HUDEP-2 (cell line): ENCODE measurements at regions not wholly inside any gene's neighbourhood (a gene's known extent, or its start where the extent isn't known, plus 50 kb on each side); places are given as distances from the start of the nearest gene placed in this dataset.
"Not testable (repeated sequence)": the region's sequence is repeated elsewhere in the genome, so short reads cannot be mapped to it uniquely, and the experiment has no call there.

Experiments used
- DNase-seq, 76 experiments: peaks; one replicate each; lab custom pipeline; 2025; ENCODE audit not compliant: unreplicated experiment in 76 of 76; lab: John Stamatoyannopoulos, UW

GRCh38 chr16:32947336-32947735 lies 246.7 kb upstream of the TP53TG3C start:
- not testable (repeated sequence) for DNase-seq

DNA sequence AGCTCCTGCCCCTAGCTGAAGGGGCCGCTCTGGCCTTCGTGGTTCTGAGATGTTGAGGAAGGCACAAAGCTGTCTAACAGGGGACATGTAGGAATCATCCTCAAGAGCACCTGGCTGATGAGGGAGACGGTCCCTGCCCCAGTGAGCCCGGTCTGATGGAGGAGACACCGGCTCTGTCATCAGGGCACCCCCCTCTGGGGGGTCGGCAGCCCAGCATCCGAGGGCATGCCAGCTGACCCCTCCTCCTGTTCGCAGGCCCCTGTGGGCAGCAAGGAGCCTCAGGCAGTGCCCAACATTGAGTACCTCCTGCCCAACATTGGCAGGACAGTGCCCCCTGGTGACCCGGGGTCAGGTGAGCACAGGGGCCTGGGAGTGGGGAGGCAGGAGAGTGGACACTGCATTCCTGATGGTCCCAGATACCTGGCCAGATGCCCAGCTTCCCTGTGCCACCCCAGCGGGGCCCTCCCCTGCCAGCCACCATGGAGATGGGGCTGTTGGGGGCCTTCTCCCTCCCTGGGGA lies 247.9 kb upstream of the TP53TG3C start:
- DNase-seq, result not testable (repeated sequence)

- DNase-seq, result not testable (repeated sequence)
Measured at GRCh38 chr16:32945311-32945710, 248.7 kb upstream of the TP53TG3C start.

- DNase-seq, result not testable (repeated sequence)
Measured at GRCh38 chr16:32939845-32940244, 254.2 kb upstream of the TP53TG3C start.

- not testable (repeated sequence) for DNase-seq
Measured at GRCh38 chr16:32937929-32938328, 256.1 kb upstream of the TP53TG3C start.

DNA sequence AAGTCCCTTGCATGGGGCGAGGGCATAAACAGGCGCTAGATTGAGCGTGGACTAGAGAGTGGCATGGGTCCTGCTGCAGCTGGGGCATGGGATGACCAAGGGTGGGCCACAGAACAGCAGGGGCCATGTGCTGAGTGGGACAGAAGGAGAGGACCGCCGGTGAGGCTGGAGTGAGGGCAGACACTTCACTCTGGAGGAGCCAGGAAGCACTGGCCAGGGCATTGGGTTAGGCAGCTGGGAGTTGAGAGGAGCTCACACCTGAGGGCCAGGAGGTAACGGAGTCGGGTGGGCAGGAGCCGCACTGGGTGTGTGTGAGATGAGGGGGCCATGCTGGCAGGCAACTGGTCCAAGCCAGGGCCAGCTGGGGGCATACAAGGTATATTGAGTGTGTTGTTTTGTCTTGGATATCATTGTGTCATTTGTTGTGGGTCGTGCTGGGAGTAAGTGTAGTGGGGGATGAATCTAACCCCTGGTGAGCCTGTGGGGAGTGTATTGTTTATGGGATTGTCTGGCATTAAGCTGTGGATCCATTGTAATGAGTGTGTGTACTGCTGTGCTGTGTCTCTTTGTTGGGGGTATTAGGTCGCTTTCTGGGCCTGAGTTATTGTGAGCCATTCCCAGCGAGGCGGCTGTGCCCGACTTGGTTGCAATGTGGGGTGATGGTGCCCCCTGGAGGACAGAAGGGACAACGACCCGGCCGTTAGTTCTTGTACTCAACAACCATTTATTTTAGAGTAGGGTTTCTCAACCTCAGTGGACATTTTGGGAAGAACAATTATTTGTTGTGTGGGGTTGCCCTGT lies 256.5 kb upstream of the TP53TG3 start:
- not testable (repeated sequence) for DNase-seq

DNA sequence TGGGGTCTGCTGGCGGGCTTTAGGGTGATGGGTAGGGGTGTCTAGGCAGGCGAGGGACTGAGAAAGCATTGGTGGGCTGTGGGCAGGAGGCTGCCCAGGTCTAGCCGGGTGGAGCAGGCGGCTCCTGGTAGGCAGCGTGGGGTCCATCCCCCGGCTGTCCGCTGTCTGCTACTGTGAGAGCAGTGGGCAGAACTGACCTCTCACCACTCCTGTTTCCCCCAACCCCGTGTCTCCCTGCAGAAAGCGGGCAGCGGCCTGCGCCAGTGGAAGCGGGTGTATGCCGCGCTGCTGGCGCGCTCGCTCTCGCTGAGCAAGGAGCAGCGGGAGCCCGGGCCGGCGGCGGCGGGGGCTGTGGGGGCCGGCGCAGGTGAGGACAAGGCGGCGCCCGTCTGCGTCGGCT lies 249.2 kb upstream of the TP53TG3 start:
- DNase-seq, result not testable (repeated sequence)

DNA sequence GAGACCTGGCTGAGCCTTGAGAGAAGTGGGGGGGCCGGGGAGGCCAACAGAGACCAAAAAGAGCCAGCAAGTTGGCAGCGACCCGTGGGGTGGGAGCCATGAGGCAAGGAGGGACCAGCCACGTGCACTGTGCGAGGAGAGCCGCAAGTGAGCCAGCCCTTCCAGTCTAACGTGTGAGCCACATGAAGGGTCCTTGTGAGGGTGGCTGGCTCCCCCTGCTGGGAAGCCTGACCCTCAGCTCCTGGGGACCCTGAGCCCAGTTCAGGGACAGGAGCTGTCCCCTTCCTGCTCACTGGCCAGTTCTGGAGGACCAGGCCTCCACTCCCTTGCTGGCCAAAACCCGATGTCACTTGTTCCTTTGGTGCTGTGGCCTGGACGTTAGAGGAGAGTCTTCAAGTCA lies 246.6 kb upstream of the TP53TG3 start:
- not testable (repeated sequence) for DNase-seq

GRCh38 chr16:32915346-32915745 lies 239.4 kb upstream of the TP53TG3 start:
- not testable (repeated sequence) for DNase-seq

- peak in 35 of 76 experiments; percentile 0 to 67 (median 29) for DNase-seq
Measured at GRCh38 chr16:32897782-32898181, 221.8 kb upstream of the TP53TG3 start.

GRCh38 chr16:32885392-32885791 lies 209.4 kb upstream of the TP53TG3 start:
- DNase-seq, result not testable (repeated sequence)

GRCh38 chr16:32884556-32884955 lies 208.6 kb upstream of the TP53TG3 start:
- DNase-seq, result not testable (repeated sequence)

DNA sequence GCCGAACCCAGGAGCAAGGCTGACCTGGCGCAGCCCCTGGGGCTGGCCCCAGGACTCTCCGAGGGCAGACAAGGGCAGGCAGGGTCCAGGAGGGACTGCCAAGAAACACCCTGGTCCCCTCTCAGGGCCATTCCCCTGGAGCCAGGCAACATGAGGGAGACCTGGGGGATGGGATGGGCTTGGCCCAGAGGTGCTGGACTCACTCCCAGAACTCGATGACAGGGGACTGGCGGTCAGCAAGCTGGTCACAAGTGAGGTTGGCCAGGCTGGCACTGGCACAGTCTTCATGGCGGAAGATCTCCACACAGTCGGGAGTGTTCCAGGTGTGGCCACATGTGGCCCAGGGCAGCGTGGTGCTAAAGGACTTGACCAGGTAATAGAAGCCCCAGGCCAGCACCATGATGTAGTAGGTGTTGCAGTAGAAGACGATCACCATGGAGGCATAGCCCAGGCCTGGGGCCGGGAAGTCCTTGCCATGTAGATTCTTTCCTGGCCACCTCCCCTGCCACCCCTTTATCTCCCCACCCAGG lies 206.4 kb upstream of the TP53TG3 start:
- not testable (repeated sequence) for DNase-seq

DNA sequence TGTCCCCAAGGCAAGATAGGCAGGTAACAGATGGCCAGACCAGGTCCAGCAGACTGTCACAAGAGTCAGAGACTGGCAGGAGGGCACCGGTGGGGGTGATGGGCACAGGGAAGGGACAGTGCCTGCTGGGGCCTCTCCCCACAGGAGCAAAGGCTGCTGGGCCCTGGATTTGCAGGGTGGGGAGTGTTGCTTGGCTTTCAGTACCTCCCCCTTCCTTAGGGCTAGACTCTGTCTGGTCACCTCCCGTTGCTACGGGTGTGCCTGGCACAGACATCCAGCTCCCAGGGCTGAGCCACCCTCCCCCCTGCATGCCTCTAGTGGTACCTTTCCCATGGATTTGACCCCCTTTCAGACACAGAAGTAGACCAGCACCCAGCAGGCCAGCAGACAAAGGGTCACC lies 205.7 kb upstream of the TP53TG3 start:
- DNase-seq, result not testable (repeated sequence)

- DNase-seq, result not testable (repeated sequence)
Measured at GRCh38 chr16:32880009-32880408, 204.0 kb upstream of the TP53TG3 start.

DNA sequence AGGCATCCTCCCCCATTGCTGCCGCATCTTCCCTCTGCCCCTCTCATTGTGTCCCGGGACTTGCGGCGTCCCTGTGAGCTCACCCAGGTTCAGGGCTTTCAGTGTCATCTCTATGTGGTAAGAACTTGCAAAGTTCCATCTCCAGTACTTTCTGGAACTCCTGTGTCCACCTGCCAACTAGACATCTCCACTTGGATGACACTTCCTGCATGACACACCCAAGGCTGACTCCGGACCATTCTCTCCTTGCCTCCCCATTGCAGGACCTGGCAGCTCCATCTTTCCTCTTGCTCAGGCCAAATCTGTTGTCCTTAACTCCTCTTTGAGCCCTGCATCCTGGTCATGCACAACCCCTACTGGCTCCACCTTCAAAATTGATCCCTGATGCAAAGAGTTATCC lies 200.8 kb upstream of the TP53TG3 start:
- not testable (repeated sequence) for DNase-seq

DNA sequence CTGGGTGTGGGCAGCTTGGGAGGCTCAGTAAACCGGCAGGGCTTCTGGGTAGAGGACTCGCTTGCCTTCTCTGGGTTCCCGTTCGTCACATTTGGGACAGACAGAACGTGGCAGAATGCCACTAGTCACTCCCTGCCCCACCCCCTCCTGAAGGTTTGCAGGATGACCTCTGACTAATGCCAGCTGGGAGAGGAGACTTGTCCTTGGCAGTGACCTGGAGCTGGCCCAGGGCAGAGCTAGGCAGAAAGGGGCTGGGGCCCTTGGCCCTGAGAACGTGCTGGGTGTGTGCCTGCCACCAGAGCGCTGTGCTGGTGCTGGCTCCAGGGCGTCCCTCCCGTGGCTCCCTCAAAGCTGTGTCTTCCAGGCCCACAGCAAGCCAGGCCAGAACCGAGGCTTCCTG lies 197.8 kb upstream of the TP53TG3 start:
- DNase-seq, result not testable (repeated sequence)

DNA sequence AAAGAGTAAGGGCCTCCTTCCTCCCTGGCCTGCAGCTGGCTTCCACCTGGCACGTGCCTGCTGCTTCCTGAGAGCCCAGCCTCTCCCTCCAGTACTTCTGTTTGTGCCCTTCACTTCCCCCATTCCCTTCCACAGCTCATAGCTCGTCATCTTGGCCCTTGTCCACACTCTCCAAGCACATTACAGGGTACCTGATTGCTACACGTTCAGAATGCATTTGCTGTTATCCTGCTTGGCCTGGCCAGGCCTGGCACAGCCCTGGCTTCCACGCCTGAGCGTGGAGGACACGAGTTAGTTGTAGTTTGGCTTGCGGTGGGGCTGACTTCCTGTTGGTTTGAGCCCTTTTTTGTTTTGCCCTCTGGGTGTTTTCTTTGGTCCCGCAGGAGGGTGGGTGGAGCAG lies 197.2 kb upstream of the TP53TG3 start:
- not testable (repeated sequence) for DNase-seq

- not testable (repeated sequence) for DNase-seq
Measured at GRCh38 chr16:32870628-32871027, 194.7 kb upstream of the TP53TG3 start.

DNA sequence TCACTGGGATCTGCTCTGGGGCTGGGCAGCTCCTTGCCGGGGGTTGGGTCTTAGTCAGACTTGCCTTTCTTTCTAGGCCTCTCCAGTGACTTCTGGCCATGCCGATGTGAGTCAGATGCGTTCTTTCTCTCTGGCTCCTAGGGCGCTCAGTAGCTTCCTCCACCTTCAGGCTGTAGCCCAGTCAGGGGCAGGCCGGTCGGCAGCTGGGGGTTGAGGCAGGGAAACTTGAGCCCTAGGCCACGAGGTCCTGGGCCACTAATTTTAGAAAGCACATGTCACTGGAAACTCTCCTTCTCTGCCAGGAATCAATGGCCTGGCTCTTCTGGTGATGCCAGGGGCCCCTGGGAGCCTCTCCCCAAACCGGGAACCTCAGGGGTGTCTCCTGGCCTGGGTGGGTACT lies 192.4 kb upstream of the TP53TG3 start:
- not testable (repeated sequence) for DNase-seq

- not testable (repeated sequence) for DNase-seq
Measured at GRCh38 chr16:32865284-32865683, 189.3 kb upstream of the TP53TG3 start.
